ENCODE measurements at regions not wholly inside any gene's neighbourhood (a gene's known extent, or its start where the extent isn't known, plus 50 kb on each side); places are given as distances from the start of the nearest gene placed in this dataset.
"Not testable (repeated sequence)": the region's sequence is repeated elsewhere in the genome, so short reads cannot be mapped to it uniquely, and the experiment has no call there.

GRCh38 chr7:65317372-65317771 lies 56.3 kb upstream of the ZNF92 start:
- DNase-seq, result no peak

- no peak for DNase-seq
Measured at GRCh38 chr7:65310761-65311160, 62.9 kb upstream of the ZNF92 start.

GRCh38 chr7:65308300-65308678 lies 65.4 kb upstream of the ZNF92 start:
- DNase-seq, result no peak

- DNase-seq, result peak; percentile 43
Measured at GRCh38 chr7:65307651-65308299, 65.9 kb upstream of the ZNF92 start.

- no peak for DNase-seq
Measured at GRCh38 chr7:65304175-65304574, 69.5 kb upstream of the ZNF92 start.

GRCh38 chr7:65302883-65303282 lies 70.8 kb upstream of the ZNF92 start:
- DNase-seq, result no peak

- DNase-seq, result no peak
Measured at GRCh38 chr7:65301007-65301406, 72.6 kb upstream of the ZNF92 start.

- no peak for DNase-seq
Measured at GRCh38 chr7:65295409-65295808, 78.2 kb upstream of the ZNF92 start.

GRCh38 chr7:65290340-65290739 lies 83.3 kb upstream of the ZNF92 start:
- not testable (repeated sequence) for DNase-seq

GRCh38 chr7:65287023-65287422 lies 86.6 kb upstream of the ZNF92 start:
- no peak for DNase-seq

GRCh38 chr7:65285906-65286864 lies 87.5 kb upstream of the ZNF92 start:
- no peak for DNase-seq

- DNase-seq, result not testable (repeated sequence)
Measured at GRCh38 chr7:65285241-65285640, 88.4 kb upstream of the ZNF92 start.

- DNase-seq, result no peak
Measured at GRCh38 chr7:65279795-65280194, 93.9 kb upstream of the ZNF92 start.

GRCh38 chr7:65276822-65277221 lies 96.8 kb upstream of the ZNF92 start:
- DNase-seq, result no peak

GRCh38 chr7:65271502-65271901 lies 102.2 kb upstream of the ZNF92 start:
- not testable (repeated sequence) for DNase-seq

- peak; percentile 24 for DNase-seq
Measured at GRCh38 chr7:65269150-65269856, 104.4 kb upstream of the ZNF92 start.

- DNase-seq, result no peak
Measured at GRCh38 chr7:65268782-65269149, 104.9 kb upstream of the ZNF92 start.

GRCh38 chr7:65265933-65266519 lies 107.6 kb upstream of the ZNF92 start:
- DNase-seq, result no peak

- no peak for DNase-seq
Measured at GRCh38 chr7:65264258-65264657, 109.4 kb upstream of the ZNF92 start.

GRCh38 chr7:65260673-65261072 lies 113.0 kb upstream of the ZNF92 start:
- DNase-seq, result not testable (repeated sequence)

- DNase-seq, result not testable (repeated sequence)
Measured at GRCh38 chr7:65259864-65260525, 113.7 kb upstream of the ZNF92 start.

GRCh38 chr7:65254061-65254460 lies 119.6 kb upstream of the ZNF92 start:
- DNase-seq, result no peak

Data from activated CD8-positive, alpha-beta memory T cell treated with anti-CD3 and anti-CD28 coated beads, Interleukin-2, amount 50 U/mL, for 4 hours (primary cell).